Hepatocyte (in vitro differentiated cells): ENCODE measurements at regions not wholly inside any gene's neighbourhood (a gene's known extent, or its start where the extent isn't known, plus 50 kb on each side); places are given as distances from the start of the nearest gene placed in this dataset.

Experiments used
- EZH2 ChIP-seq: fragments of 200-600 bp; sonication (generic); IDR thresholded peaks from 2 replicates; pipeline ENCODE4 v1.6.1; 2016; ENCODE audit warnings: antibody characterized with exemption, mild to moderate bottlenecking, borderline replicate concordance
- EZH2phosphoT487 ChIP-seq: fragments of 200-600 bp; sonication (generic); IDR thresholded peaks from one replicate; pipeline ENCODE4 v1.6.1; 2018; ENCODE audit warnings: antibody characterized with exemption, mild to moderate bottlenecking, low read depth, moderate library complexity; ENCODE audit not compliant: unreplicated experiment, severe bottlenecking
- TF ChIP-seq, protein P1 (sequence below): fragments of 200-600 bp; sonication (generic); IDR thresholded peaks from 2 replicates; pipeline ENCODE4 v1.5.1; 2016; ENCODE audit warnings: antibody characterized with exemption, mild to moderate bottlenecking; ENCODE audit not compliant: poor library complexity

DNA sequence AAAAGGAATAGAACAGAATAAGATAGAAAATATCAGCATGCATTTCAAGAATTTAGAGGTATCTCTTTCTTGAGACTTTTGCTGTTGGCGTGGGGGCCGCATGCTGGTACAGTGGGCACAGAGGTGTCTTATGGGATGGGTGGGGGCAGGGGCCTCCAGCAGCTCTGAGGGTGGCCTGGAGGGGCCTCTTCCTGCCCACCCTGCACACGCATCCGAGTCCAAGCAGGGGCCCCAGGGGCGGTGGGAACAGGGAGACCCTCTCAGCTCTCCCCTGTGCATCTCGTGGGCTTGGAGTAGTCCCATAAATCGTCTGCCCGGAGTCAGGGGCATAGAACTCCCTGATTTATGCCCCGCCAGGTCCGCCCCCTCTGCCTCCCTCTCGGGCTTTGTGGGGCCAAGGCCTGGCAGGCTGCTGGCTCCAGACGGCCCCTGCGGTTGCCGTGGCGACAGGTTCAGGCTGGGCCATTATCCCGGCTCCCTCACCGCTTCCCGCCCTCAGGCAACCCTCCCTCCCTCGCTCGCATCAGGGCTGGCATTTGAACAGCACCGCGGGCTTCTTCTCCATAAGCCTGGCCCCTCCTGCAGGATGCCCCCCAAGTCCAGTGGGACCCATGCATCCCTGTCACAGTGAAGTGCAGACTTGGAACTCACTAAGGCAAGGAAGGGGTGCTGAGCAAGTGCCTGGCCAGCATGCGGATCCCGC is 133.2 kb upstream of the ZBTB40 start:
- TF ChIP-seq EZH2, result no peak
- TF ChIP-seq, protein P1, sequence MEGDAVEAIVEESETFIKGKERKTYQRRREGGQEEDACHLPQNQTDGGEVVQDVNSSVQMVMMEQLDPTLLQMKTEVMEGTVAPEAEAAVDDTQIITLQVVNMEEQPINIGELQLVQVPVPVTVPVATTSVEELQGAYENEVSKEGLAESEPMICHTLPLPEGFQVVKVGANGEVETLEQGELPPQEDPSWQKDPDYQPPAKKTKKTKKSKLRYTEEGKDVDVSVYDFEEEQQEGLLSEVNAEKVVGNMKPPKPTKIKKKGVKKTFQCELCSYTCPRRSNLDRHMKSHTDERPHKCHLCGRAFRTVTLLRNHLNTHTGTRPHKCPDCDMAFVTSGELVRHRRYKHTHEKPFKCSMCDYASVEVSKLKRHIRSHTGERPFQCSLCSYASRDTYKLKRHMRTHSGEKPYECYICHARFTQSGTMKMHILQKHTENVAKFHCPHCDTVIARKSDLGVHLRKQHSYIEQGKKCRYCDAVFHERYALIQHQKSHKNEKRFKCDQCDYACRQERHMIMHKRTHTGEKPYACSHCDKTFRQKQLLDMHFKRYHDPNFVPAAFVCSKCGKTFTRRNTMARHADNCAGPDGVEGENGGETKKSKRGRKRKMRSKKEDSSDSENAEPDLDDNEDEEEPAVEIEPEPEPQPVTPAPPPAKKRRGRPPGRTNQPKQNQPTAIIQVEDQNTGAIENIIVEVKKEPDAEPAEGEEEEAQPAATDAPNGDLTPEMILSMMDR, result no peak
- no peak for TF ChIP-seq EZH2phosphoT487
